Astrocyte of the spinal cord (primary cell): ENCODE measurements at regions not wholly inside any gene's neighbourhood (a gene's known extent, or its start where the extent isn't known, plus 50 kb on each side); places are given as distances from the start of the nearest gene placed in this dataset.

Source experiments
- DNase-seq: peaks from one replicate; pipeline ENCODE4 v3.0.0; 2011; ENCODE audit warnings: low read depth, low spot score
- H3K4me3 ChIP-seq: 2 replicates; pipeline ENCODE4 v1.5.1; 2011; ENCODE audit warnings: low read depth, mild to moderate bottlenecking, low read length, moderate library complexity
- CTCF ChIP-seq: IDR thresholded peaks from 2 replicates; pipeline ENCODE4 v1.5.1; 2012; ENCODE audit warnings: low read depth, mild to moderate bottlenecking, low read length, inconsistent platforms
- in situ Hi-C: cut with HindIII; loops from 2 replicates; pipeline ENCODE4 v1.10.0; 2017; ENCODE audit warnings: low sequenced_read_pairs

- H3K4me3 ChIP-seq: no peak overlapping the region
- no peak for TF ChIP-seq CTCF
- in situ Hi-C loops: no loop called here
- DNase-seq: no peak
These were observed 171.8 kb upstream of the C1orf87 start for GRCh38 chr1:60245324-60245723.

GRCh38 chr1:60244906-60245305, 171.3 kb upstream of the C1orf87 start:
- no peak for TF ChIP-seq CTCF
- DNase-seq: no peak
- in situ Hi-C loops: no loop called here
- H3K4me3 ChIP-seq: no peak overlapping the region

- DNase-seq: no peak
- no peak overlapping the region for H3K4me3 ChIP-seq
- in situ Hi-C loops: no loop called here
- no peak for TF ChIP-seq CTCF
These were observed 161.7 kb upstream of the C1orf87 start for GRCh38 chr1:60235275-60235674.

GRCh38 chr1:60234776-60235175, 161.2 kb upstream of the C1orf87 start:
- TF ChIP-seq CTCF: no peak
- no peak overlapping the region for H3K4me3 ChIP-seq
- DNase-seq: no peak
- in situ Hi-C loops: no loop called here

- no peak for DNase-seq
- H3K4me3 ChIP-seq: no peak overlapping the region
- in situ Hi-C loops: no loop called here
- TF ChIP-seq CTCF: no peak
These were observed 156.3 kb upstream of the C1orf87 start for GRCh38 chr1:60229821-60230220.

- in situ Hi-C loops: no loop called here
- no peak for TF ChIP-seq CTCF
- H3K4me3 ChIP-seq: no peak overlapping the region
- DNase-seq: peak; percentile 45
These were observed 154.5 kb upstream of the C1orf87 start for GRCh38 chr1:60228041-60228491.

GRCh38 chr1:60227601-60228000, 154.0 kb upstream of the C1orf87 start:
- no peak overlapping the region for H3K4me3 ChIP-seq
- no peak for TF ChIP-seq CTCF
- in situ Hi-C loops: no loop called here
- DNase-seq: no peak
